HL-60 (cell line): ENCODE measurements at regions not wholly inside any gene's neighbourhood (a gene's known extent, or its start where the extent isn't known, plus 50 kb on each side); places are given as distances from the start of the nearest gene placed in this dataset.

ENCODE experiments used
- TF ChIP-seq, protein P1 (sequence below): IDR thresholded peaks from one replicate; pipeline ENCODE4 v1.5.1; 2011; ENCODE audit warnings: low read length, control low read depth, inconsistent platforms; ENCODE audit not compliant: insufficient read depth
- TF ChIP-seq, protein P2 (sequence below): IDR thresholded peaks from 2 replicates; pipeline ENCODE4 v1.6.1; 2012; ENCODE audit warnings: low read depth; ENCODE audit not compliant: insufficient replicate concordance

DNA sequence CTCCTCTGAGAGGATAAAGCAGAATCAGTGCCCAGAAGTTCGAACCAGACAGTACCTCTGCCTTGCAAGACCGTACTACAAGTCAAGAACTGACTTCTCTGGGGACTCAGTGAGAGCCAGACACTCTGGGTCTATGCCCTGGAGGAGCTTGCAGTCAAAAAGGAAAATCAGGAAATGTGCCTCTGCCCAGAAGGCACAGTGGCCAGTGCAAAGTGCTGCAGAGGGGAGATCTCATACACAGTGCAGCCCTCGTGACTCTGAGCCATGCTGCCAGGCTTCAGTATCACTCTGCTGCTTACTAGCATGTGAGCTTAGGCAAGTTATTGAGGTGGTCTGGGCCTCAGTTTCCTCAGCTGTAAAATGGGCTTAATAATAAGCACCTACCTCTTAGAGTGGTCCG lies 144.0 kb upstream of the NPY start:
- TF ChIP-seq, protein P1, sequence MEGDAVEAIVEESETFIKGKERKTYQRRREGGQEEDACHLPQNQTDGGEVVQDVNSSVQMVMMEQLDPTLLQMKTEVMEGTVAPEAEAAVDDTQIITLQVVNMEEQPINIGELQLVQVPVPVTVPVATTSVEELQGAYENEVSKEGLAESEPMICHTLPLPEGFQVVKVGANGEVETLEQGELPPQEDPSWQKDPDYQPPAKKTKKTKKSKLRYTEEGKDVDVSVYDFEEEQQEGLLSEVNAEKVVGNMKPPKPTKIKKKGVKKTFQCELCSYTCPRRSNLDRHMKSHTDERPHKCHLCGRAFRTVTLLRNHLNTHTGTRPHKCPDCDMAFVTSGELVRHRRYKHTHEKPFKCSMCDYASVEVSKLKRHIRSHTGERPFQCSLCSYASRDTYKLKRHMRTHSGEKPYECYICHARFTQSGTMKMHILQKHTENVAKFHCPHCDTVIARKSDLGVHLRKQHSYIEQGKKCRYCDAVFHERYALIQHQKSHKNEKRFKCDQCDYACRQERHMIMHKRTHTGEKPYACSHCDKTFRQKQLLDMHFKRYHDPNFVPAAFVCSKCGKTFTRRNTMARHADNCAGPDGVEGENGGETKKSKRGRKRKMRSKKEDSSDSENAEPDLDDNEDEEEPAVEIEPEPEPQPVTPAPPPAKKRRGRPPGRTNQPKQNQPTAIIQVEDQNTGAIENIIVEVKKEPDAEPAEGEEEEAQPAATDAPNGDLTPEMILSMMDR: no peak
- TF ChIP-seq, protein P2, sequence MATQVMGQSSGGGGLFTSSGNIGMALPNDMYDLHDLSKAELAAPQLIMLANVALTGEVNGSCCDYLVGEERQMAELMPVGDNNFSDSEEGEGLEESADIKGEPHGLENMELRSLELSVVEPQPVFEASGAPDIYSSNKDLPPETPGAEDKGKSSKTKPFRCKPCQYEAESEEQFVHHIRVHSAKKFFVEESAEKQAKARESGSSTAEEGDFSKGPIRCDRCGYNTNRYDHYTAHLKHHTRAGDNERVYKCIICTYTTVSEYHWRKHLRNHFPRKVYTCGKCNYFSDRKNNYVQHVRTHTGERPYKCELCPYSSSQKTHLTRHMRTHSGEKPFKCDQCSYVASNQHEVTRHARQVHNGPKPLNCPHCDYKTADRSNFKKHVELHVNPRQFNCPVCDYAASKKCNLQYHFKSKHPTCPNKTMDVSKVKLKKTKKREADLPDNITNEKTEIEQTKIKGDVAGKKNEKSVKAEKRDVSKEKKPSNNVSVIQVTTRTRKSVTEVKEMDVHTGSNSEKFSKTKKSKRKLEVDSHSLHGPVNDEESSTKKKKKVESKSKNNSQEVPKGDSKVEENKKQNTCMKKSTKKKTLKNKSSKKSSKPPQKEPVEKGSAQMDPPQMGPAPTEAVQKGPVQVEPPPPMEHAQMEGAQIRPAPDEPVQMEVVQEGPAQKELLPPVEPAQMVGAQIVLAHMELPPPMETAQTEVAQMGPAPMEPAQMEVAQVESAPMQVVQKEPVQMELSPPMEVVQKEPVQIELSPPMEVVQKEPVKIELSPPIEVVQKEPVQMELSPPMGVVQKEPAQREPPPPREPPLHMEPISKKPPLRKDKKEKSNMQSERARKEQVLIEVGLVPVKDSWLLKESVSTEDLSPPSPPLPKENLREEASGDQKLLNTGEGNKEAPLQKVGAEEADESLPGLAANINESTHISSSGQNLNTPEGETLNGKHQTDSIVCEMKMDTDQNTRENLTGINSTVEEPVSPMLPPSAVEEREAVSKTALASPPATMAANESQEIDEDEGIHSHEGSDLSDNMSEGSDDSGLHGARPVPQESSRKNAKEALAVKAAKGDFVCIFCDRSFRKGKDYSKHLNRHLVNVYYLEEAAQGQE: no peak
